Neural progenitor cell (in vitro differentiated cells): ENCODE measurements at regions not wholly inside any gene's neighbourhood (a gene's known extent, or its start where the extent isn't known, plus 50 kb on each side); places are given as distances from the start of the nearest gene placed in this dataset.

ENCODE experiments used
- CTCF ChIP-seq: fragments of 200-600 bp; sonication (generic); IDR thresholded peaks from 2 replicates; pipeline ENCODE4 v1.5.1; 2017; ENCODE audit warnings: antibody characterized with exemption, mild to moderate bottlenecking
- EZH2 ChIP-seq: fragments of 200-600 bp; sonication (generic); IDR thresholded peaks from 2 replicates; pipeline ENCODE4 v1.6.1; 2017; ENCODE audit warnings: antibody characterized with exemption, mild to moderate bottlenecking, moderate library complexity

GRCh38 chr21:24628046-24628445 is 979.2 kb downstream of the MRPL39 start:
- TF ChIP-seq CTCF (no peak), EZH2 (no peak)
